GM18502 (cell line): ENCODE measurements at regions not wholly inside any gene's neighbourhood (a gene's known extent, or its start where the extent isn't known, plus 50 kb on each side); places are given as distances from the start of the nearest gene placed in this dataset.

Source experiments
- ATAC-seq: cut with Tn5 transposase; IDR thresholded peaks from one replicate; pipeline ENCODE4 v1.9.1; 2021; ENCODE audit warnings: mild to moderate bottlenecking; ENCODE audit not compliant: unreplicated experiment, poor library complexity

DNA sequence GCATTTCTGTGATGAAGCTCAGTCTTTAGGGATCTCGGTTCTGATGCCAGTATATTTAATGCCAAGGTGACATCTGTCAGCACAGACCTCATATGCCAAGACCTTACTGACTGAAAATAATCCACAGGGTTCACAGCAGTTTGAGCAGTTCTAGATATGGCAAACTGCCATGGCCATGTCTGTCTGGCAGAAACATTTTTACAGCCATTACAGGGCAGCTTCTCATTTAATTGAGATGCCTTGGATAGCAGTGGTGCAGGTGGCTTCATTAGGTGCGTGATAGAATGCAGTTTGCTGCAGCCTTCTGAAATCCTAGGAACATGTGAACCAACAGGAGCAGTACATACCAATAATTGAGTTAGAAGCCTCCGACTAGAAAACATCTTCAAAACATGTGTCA lies 510.6 kb downstream of the XIRP2 start:
- ATAC-seq: no peak

GRCh38 chr2:167388901-167389300 lies 500.6 kb downstream of the XIRP2 start:
- ATAC-seq: no peak

GRCh38 chr2:167388497-167388896 lies 500.2 kb downstream of the XIRP2 start:
- no peak for ATAC-seq

- no peak for ATAC-seq
These were observed 498.4 kb downstream of the XIRP2 start for GRCh38 chr2:167386694-167387093.

DNA sequence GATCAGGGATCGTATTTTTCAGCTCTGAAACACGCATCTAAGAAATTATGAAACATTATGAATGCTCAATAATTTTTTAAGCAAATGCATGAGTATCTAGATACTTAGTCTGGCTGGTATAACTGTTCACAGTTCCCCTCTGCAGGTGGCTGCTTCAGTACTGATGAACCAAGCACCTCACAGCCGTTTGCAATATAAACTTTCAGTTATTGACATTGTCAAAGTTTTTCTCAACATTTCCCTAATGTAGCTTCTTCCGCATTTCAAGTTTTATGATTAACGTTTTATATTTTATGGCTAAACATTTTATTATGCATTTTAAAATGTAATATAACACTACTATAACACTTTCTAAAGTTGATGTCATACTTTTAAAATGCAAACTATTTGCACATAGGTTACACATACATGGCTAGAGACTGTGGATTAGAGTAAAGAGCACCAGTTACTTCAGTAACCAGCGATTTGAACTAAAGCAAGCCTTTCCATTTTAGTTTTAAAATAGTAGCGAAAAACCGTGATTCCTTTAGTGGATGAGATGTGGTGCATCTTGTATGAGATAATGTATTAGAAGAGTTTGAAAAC lies 495.4 kb downstream of the XIRP2 start:
- no peak for ATAC-seq

DNA sequence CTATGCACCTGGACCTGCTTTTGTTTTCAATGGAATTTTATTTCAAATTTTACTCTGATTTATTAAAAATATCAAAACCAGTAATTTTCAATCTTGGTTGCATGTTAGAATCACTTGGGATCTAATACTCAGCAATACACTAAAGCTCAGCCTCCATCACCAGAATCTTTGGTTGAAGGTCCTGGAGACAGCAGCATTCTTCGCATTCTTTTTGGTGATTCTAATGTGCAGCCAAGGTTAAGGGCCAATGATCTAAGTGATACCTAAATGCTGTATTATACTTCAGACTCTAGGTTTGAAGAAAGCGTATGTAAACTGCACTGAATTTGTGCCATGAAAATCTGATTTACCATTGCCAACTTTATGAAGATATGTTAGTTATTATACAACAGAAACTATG lies 493.1 kb downstream of the XIRP2 start:
- no peak for ATAC-seq

DNA sequence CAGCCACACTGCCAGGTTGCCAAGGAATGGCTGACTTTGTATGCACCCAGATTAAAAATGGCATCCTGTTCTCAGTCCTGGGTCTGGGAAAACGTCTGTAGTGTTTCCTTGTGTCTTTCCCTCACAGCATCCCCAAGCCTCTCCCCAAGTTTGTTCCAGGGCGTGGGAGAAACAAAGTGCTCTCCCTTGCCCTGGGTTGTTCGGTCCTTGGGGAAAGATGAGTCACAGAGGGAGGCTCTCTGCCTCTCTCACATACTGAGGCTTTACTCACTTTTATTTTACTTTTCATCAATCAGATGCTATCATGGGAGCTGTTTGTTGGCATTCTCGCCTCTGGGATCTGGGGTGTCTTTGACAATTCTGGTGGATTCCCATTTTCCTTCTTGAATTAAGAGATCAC lies 492.3 kb downstream of the XIRP2 start:
- ATAC-seq: no peak

GRCh38 chr2:167380094-167380493 lies 491.8 kb downstream of the XIRP2 start:
- ATAC-seq: no peak

GRCh38 chr2:167369083-167369482 lies 480.8 kb downstream of the XIRP2 start:
- ATAC-seq: no peak

GRCh38 chr2:167368371-167368770 lies 480.1 kb downstream of the XIRP2 start:
- no peak for ATAC-seq

GRCh38 chr2:167365216-167365615 lies 476.9 kb downstream of the XIRP2 start:
- ATAC-seq: no peak

DNA sequence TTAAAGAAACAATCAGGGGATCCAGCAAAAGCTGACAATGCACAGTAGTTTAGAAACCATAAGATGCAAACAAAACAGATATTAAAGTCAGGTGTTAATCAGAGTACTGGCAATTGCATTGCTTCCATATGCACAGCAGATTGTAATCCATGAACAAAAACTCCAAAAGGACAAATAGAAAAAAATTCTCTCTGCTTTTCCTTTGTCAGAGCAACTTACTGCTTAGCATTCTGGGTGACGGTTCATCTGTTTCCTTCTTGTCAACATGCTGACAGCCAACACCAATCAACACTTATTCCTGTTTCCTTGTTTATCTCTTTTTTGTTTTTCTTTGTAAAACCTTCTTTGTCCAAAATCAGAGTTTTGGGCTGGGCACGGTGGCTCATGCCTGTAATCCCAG lies 473.1 kb downstream of the XIRP2 start:
- no peak for ATAC-seq

DNA sequence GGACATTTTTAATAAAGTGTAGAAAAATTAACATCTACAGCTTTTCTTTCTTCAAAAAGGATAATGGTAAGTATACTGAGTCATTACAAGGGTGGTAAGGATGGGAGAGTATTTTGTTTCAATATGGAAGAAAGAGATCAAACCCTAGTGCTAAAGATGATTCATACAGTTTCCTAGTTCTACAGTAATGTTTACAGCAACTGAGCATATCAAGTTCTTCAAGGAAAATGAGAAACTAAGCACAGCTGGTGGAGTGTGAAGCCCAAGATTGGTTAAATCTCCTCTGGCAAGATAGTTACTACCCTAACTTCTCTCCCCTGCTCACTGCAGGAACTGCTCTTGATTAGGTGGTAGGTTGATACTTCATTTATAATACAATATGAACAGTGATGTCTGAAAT lies 467.5 kb downstream of the XIRP2 start:
- ATAC-seq: no peak

GRCh38 chr2:167353605-167354280 lies 465.5 kb downstream of the XIRP2 start:
- no peak for ATAC-seq

DNA sequence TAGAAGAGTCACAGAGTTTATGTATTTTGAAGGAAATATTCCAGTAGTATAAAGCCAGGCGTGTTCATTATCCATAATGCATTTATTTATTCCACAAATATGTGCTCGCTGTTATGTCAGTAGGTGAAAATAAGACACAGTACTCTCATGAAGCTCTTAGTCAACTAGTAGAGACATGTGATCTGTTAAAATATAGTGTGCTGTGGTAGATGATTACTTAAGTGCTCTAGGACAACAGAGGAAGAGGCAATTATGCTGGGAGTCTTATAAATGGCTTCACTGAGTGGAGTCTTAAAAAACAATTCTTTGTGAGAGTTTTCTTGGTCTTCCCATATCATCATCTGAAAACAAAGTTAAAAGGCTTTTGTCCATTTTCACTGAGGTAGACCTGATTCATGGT lies 457.3 kb downstream of the XIRP2 start:
- ATAC-seq: no peak

- ATAC-seq: no peak
These were observed 454.5 kb downstream of the XIRP2 start for GRCh38 chr2:167342769-167343168.

- ATAC-seq: no peak
These were observed 452.0 kb downstream of the XIRP2 start for GRCh38 chr2:167340322-167340721.

- no peak for ATAC-seq
These were observed 447.9 kb downstream of the XIRP2 start for GRCh38 chr2:167336213-167336612.

DNA sequence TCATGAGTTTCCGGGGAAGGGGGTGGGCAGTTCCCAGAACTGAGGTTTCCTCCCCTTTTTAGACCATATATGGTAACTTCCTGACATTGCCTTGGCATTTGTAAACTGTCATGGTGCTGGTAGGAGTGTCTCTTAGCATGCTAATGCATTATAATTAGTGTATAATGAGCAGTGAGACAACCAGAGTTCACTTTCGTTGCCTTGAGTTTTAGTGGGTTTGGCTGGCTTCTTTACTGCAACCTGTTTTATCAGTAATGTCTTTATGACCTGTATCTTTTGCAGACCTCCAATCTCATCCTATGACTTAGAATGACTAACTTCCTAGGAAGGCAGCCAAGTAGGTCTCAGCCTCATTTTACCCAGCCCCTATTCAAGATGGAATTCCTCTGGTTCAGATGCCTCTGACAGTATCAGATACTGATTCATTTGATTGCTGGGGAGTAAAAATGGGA lies 447.3 kb downstream of the XIRP2 start:
- no peak for ATAC-seq

DNA sequence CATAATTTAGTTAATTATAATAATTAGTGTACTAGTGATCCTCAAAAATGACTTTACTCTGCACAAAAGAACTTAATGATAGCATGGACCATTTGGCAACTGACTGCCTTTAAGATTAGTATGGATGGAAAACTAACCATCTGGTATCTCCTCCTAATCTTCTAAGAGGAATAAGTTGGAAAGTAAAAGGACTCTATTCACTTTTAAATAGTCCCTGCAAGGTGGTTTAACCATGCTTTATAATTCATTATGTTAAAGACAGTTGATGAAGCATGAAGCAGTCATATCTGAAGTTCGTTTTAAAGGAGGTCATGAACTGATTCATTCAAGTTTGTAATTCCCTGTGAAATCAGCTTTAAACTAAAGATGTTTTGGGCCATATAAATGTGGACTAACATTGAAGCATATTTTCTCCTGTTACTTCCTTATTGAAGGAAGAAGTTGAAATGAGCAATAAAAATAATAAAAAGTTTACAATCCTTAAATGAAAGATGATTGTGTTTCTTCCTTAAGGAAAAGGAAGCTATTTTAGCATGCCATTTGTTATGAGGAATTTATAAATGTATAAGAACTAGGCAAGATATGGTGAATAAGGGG lies 446.0 kb downstream of the XIRP2 start:
- ATAC-seq: no peak

- ATAC-seq: no peak
These were observed 445.0 kb downstream of the XIRP2 start for GRCh38 chr2:167333245-167333644.

GRCh38 chr2:167332358-167332757 lies 444.1 kb downstream of the XIRP2 start:
- no peak for ATAC-seq
